GM23338 (cell line): ENCODE measurements at regions not wholly inside any gene's neighbourhood (a gene's known extent, or its start where the extent isn't known, plus 50 kb on each side); places are given as distances from the start of the nearest gene placed in this dataset.

Source experiments
- ATAC-seq: fragments of 200-7000 bp; cut with Tn5 transposase; 3 replicates; pipeline ENCODE4 v1.9.1; 2020
- DNase-seq: peaks from one replicate; pipeline ENCODE4 v3.0.0-alpha.2; 2015; ENCODE audit warnings: low spot score
- H2AFZ ChIP-seq: fragments of 200-600 bp; sonication (generic); 2 replicates; pipeline ENCODE4 v1.8.0; 2016; ENCODE audit warnings: antibody characterized with exemption, mild to moderate bottlenecking, moderate library complexity
- H3F3A ChIP-seq: fragments of 200-600 bp; sonication (generic); replicated peaks from 2 replicates; pipeline ENCODE4 v1.8.0; 2017; ENCODE audit warnings: antibody characterized with exemption, mixed run types, low read depth
- H3K27ac ChIP-seq: fragments of 200-600 bp; sonication (generic); 2 replicates; pipeline ENCODE4 v1.6.1; 2016; ENCODE audit warnings: low read depth
- H3K27me3 ChIP-seq: fragments of 200-600 bp; sonication (generic); 2 replicates; pipeline ENCODE4 v1.8.0; 2016; ENCODE audit warnings: mild to moderate bottlenecking, mixed run types, moderate library complexity; ENCODE audit not compliant: insufficient read depth
- H3K36me3 ChIP-seq: fragments of 200-600 bp; sonication (generic); 2 replicates; pipeline ENCODE4 v1.8.0; 2016; ENCODE audit warnings: mild to moderate bottlenecking; ENCODE audit not compliant: insufficient read depth
- H3K4me1 ChIP-seq: fragments of 200-600 bp; sonication (generic); 2 replicates; pipeline ENCODE4 v1.8.0; 2016; ENCODE audit warnings: mild to moderate bottlenecking, moderate library complexity; ENCODE audit not compliant: insufficient read depth
- H3K4me2 ChIP-seq: fragments of 200-600 bp; sonication (generic); 2 replicates; pipeline ENCODE4 v1.7.1; 2017; ENCODE audit warnings: mixed run types
- H3K4me3 ChIP-seq: fragments of 200-600 bp; sonication (generic); 2 replicates; pipeline ENCODE4 v1.6.1; 2016; ENCODE audit warnings: mixed run types
- H3K79me2 ChIP-seq: fragments of 200-600 bp; sonication (generic); replicated peaks from 2 replicates; pipeline ENCODE4 v1.8.0; 2017; ENCODE audit warnings: mild to moderate bottlenecking; ENCODE audit not compliant: insufficient read depth
- H3K9me2 ChIP-seq: fragments of 200-600 bp; sonication (generic); 2 replicates; pipeline ENCODE4 v1.8.0; 2017; ENCODE audit not compliant: insufficient read depth
- H4K20me1 ChIP-seq: fragments of 200-600 bp; sonication (generic); replicated peaks from 2 replicates; pipeline ENCODE4 v1.8.0; 2017; ENCODE audit warnings: mild to moderate bottlenecking; ENCODE audit not compliant: insufficient read depth
- H3K27ac Mint-ChIP-seq: 2 replicates; pipeline ENCODE4 v1.8.0; 2020; ENCODE audit warnings: inconsistent platforms, mild to moderate bottlenecking, moderate library complexity, mixed read lengths
- H3K27me3 Mint-ChIP-seq: 3 replicates; pipeline ENCODE4 v1.8.0; 2022; ENCODE audit warnings: low read depth, mild to moderate bottlenecking, moderate library complexity, mixed read lengths, inconsistent platforms; ENCODE audit not compliant: insufficient read depth, poor library complexity
- H3K36me3 Mint-ChIP-seq: 3 replicates; pipeline ENCODE4 v1.8.0; 2021; ENCODE audit warnings: low read depth, mild to moderate bottlenecking, inconsistent platforms, moderate library complexity, mixed read lengths
- H3K4me1 Mint-ChIP-seq: 3 replicates; pipeline ENCODE4 v1.8.0; 2020; ENCODE audit warnings: mild to moderate bottlenecking, inconsistent platforms, mixed read lengths
- H3K4me3 Mint-ChIP-seq: 3 replicates; pipeline ENCODE4 v1.8.0; 2021; ENCODE audit warnings: moderate library complexity, mild to moderate bottlenecking, inconsistent platforms, mixed read lengths
- H3K9me3 Mint-ChIP-seq: 3 replicates; pipeline ENCODE4 v1.8.0; 2020; ENCODE audit warnings: moderate library complexity, mild to moderate bottlenecking, inconsistent platforms, mixed read lengths
- CREB1 ChIP-seq: fragments of 250-450 bp; sonication (Bioruptor Pico); IDR thresholded peaks from 2 replicates; pipeline ENCODE4 v1.5.0; 2020; ENCODE audit warnings: low read depth, mild to moderate bottlenecking, moderate library complexity
- CTCF ChIP-seq, 2 experiments: fragments of 200-600 bp in 1 of 2; sonication (generic) in 1 of 2; conservative IDR thresholded peaks; 2 replicates each; pipeline versions ENCODE4 v1.5.1 to v1.6.1; 2016 to 2017; ENCODE audit warnings: antibody characterized with exemption in 2 of 2, low read depth in 2 of 2, mild to moderate bottlenecking in 2 of 2, moderate library complexity in 1 of 2
- ETS1 ChIP-seq: IDR thresholded peaks from 2 replicates; pipeline ENCODE4 v1.6.1; 2016; ENCODE audit warnings: antibody characterized with exemption
- EZH2 ChIP-seq: fragments of 200-600 bp; sonication (generic); IDR thresholded peaks from one replicate; pipeline ENCODE4 v1.8.0; 2017; ENCODE audit warnings: antibody characterized with exemption, mild to moderate bottlenecking, low read depth; ENCODE audit not compliant: unreplicated experiment
- EZH2phosphoT487 ChIP-seq: fragments of 200-600 bp; sonication (generic); IDR thresholded peaks from one replicate; pipeline ENCODE4 v1.8.1; 2018; ENCODE audit warnings: antibody characterized with exemption; ENCODE audit not compliant: unreplicated experiment
- JUNB ChIP-seq: IDR thresholded peaks from one replicate; pipeline ENCODE4 v1.6.1; 2016; ENCODE audit warnings: antibody characterized with exemption; ENCODE audit not compliant: unreplicated experiment
- NANOG ChIP-seq: IDR thresholded peaks from 2 replicates; pipeline ENCODE4 v1.6.1; 2016; ENCODE audit warnings: antibody characterized with exemption, borderline replicate concordance
- POLR2AphosphoS5 ChIP-seq: IDR thresholded peaks from 2 replicates; pipeline ENCODE4 v1.6.1; 2016; ENCODE audit warnings: antibody characterized with exemption, low read depth
- REST ChIP-seq: IDR thresholded peaks from one replicate; pipeline ENCODE4 v1.6.1; 2018; ENCODE audit warnings: antibody characterized with exemption; ENCODE audit not compliant: unreplicated experiment
- STAT1 ChIP-seq: IDR thresholded peaks from one replicate; pipeline ENCODE4 v1.6.1; 2016; ENCODE audit warnings: antibody characterized with exemption; ENCODE audit not compliant: unreplicated experiment
- ZNF114 ChIP-seq: fragments of 250-450 bp; sonication (Bioruptor Pico); IDR thresholded peaks from 2 replicates; pipeline ENCODE4 v1.5.0; 2020; ENCODE audit warnings: mild to moderate bottlenecking, moderate library complexity
- ZNF331 ChIP-seq: fragments of 250-450 bp; sonication (Bioruptor Pico); IDR thresholded peaks from 2 replicates; pipeline ENCODE4 v1.5.0; 2020; ENCODE audit warnings: low read depth, mild to moderate bottlenecking, moderate library complexity
- ZNF462 ChIP-seq: fragments of 250-450 bp; sonication (Bioruptor Pico); IDR thresholded peaks from 2 replicates; pipeline ENCODE4 v1.5.0; 2020; ENCODE audit warnings: mild to moderate bottlenecking, moderate library complexity

DNA sequence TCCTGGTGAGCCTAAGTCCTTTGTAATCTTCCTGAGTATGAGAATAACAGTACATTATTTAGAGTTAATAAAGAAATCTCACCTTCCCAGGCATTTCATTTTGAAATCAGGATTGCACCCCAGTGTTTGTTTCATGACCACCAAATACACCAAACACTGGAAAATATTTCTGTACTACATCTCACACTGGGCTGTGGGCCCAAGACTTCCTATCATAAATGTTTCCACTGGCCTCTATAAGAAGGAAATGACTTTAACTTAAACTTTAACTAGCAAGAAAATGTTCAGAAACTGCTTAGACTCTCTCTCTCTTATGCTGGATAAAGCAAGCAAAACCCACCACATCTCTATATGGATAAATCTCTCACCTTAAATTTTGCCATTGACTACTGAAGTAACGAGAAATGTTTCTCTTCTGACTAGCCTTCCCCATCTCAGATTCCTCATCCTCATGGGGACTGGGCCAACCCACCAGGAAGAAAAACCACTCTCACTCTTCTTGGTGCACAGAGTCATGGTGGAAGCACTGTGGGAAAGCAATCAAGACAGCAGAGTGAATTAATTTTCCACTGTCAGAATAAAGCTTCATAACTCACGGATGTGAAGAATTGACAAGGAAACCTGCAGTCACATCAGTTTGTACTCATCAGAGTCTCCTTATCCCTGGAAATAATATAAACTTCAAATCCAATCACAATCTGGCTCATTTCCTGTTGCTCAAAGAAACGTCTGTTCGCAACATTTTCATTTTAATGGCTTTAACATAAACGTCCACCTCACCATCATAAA, 859.6 kb downstream of the EPHA3 start:
- Mint-ChIP-seq H3K4me3 (no peak overlapping the region), H3K36me3 (peaks cover 3% of the 10 kb centered on the region; the same call in 2 of the 3 replicates), H3K27me3 (no peaks in the 10 kb centered on the region), H3K27ac (no peak overlapping the region), H3K4me1 (no peaks in the 10 kb centered on the region), H3K9me3 (peaks cover 12% of the 10 kb centered on the region)
- TF ChIP-seq REST (no peak), EZH2 (no peak), ZNF331 (CRISPR knock-in tag) (no peak), CREB1 (CRISPR knock-in tag) (no peak), ETS1 (no peak), CTCF (conservative IDR thresholded peaks at IDR 0.05; ENCODE audit: low read depth in 2 of 2) (no peak), POLR2AphosphoS5 (no peak), ZNF462 (CRISPR knock-in tag) (no peak), JUNB (no peak), NANOG (no peak), STAT1 (no peak), EZH2phosphoT487 (no peak), ZNF114 (CRISPR knock-in tag) (no peak)
- no peak overlapping the region for H2AFZ ChIP-seq
- H3K4me3 ChIP-seq, result no peak overlapping the region
- H3K36me3 ChIP-seq, result no peaks in the 10 kb centered on the region
- H3K27ac ChIP-seq, result no peak overlapping the region
- DNase-seq (no peak), ATAC-seq (no peak)
- H3K27me3 ChIP-seq, result no peaks in the 10 kb centered on the region
- peaks cover 3% of the 10 kb centered on the region; the same call in 1 of the 2 replicates for H3K9me2 ChIP-seq
- H3K4me1 ChIP-seq, result no peaks in the 10 kb centered on the region
- H3F3A ChIP-seq, result no peaks in the 10 kb centered on the region
- H3K79me2 ChIP-seq, result no peaks in the 10 kb centered on the region
- H3K4me2 ChIP-seq, result no peak overlapping the region
- no peaks in the 10 kb centered on the region for H4K20me1 ChIP-seq
